Right atrium auricular region (tissue), 2 donors: ENCODE measurements at regions not wholly inside any gene's neighbourhood (a gene's known extent, or its start where the extent isn't known, plus 50 kb on each side); places are given as distances from the start of the nearest gene placed in this dataset.

Experiments
- DNase-seq: peaks from one replicate; pipeline ENCODE4 v3.0.0-alpha.2; 2019; ENCODE audit warnings: low spot score
- H3K27ac ChIP-seq, 2 donors: fragments of 200-600 bp; sonication (generic); 1 replicate in 1 of 2; 2 replicates in 1 of 2; pipeline ENCODE4 v1.5.1; 2016 to 2019
- H3K27me3 ChIP-seq, 2 donors: fragments of 200-600 bp; sonication (generic); one replicate each; pipeline versions ENCODE4 v1.5.1 to v1.6.0; 2017 to 2019
- H3K36me3 ChIP-seq: fragments of 200-600 bp; sonication (generic); one replicate; pipeline ENCODE4 v1.5.1; 2016
- H3K4me1 ChIP-seq, 2 donors: fragments of 200-600 bp; sonication (generic); one replicate each; pipeline versions ENCODE4 v1.5.1 to v1.6.0; 2017 to 2019
- H3K4me3 ChIP-seq, 2 donors: fragments of 200-600 bp; sonication (generic); 1 replicate in 1 of 2; 2 replicates in 1 of 2; pipeline ENCODE4 v1.5.1; 2017 to 2019; ENCODE audit warnings: mild to moderate bottlenecking in 1 of 2, moderate library complexity in 1 of 2
- H3K9me3 ChIP-seq, 2 donors: fragments of 200-600 bp; sonication (generic); one replicate each; pipeline ENCODE4 v1.5.1; 2019
- TF ChIP-seq, protein P1 (sequence below), 2 donors: fragments of 200-600 bp; sonication (generic); IDR thresholded peaks; one replicate each; pipeline ENCODE4 v1.5.1; 2019; ENCODE audit warnings: antibody characterized with exemption in 2 of 2

DNA sequence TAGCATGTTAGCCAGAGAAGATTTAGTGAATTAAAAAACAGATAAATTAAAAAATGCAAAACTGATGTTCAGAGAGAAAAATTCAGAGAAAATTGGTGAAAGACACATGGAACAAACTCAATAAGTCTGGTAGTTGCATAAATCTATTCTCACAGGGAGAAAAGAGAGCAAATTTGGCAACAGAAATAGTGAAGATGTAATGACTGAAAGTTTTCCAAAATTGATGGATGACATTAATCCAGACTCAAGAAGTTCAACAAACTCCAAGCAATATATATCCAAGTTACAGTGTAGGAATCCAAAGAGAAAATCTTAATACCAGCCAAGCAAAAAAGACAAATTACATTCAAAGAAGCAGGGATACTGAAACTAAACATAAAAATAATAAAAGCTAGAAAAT, 302.7 kb upstream of the ARPP21 start:
- TF ChIP-seq, protein P1, sequence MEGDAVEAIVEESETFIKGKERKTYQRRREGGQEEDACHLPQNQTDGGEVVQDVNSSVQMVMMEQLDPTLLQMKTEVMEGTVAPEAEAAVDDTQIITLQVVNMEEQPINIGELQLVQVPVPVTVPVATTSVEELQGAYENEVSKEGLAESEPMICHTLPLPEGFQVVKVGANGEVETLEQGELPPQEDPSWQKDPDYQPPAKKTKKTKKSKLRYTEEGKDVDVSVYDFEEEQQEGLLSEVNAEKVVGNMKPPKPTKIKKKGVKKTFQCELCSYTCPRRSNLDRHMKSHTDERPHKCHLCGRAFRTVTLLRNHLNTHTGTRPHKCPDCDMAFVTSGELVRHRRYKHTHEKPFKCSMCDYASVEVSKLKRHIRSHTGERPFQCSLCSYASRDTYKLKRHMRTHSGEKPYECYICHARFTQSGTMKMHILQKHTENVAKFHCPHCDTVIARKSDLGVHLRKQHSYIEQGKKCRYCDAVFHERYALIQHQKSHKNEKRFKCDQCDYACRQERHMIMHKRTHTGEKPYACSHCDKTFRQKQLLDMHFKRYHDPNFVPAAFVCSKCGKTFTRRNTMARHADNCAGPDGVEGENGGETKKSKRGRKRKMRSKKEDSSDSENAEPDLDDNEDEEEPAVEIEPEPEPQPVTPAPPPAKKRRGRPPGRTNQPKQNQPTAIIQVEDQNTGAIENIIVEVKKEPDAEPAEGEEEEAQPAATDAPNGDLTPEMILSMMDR (IDR thresholded peaks at IDR 0.05): no peak
- Histone ChIP-seq H3K36me3 (no peaks in the 10 kb centered on the region), H3K27ac (no peak overlapping the region), H3K9me3 (no peaks in the 10 kb centered on the region), H3K4me1 (no peaks in the 10 kb centered on the region), H3K4me3 (no peak overlapping the region), H3K27me3 (no peaks in the 10 kb centered on the region)
- DNase-seq: no peak

DNA sequence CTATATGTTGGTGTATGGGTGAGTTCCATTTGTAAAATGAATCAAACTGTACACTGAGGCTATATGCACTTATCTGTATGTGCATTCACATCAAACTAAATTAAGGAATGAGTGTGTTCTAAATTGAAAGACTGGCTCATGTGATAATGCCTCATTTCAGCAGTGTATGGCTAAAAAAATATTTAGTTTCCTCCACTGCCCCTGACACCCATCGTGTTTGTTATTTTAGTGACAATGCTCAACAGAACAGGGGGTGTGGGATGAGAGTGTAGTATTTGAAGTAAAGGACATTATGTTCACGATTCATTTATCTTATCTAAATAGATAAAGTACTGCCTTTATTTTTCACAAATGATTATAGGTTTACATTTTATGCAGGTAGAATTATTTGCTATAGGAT, 301.1 kb upstream of the ARPP21 start:
- Histone ChIP-seq H3K9me3 (no peaks in the 10 kb centered on the region), H3K36me3 (no peaks in the 10 kb centered on the region), H3K27me3 (no peaks in the 10 kb centered on the region), H3K27ac (no peak overlapping the region), H3K4me3 (no peak overlapping the region), H3K4me1 (no peaks in the 10 kb centered on the region)
- no peak for DNase-seq
- TF ChIP-seq, protein P1 (IDR thresholded peaks at IDR 0.05): no peak

GRCh38 chr3:35380196-35380595, 259.1 kb upstream of the ARPP21 start:
- no peaks in the 10 kb centered on the region for H3K9me3 ChIP-seq
- TF ChIP-seq, protein P1 (IDR thresholded peaks at IDR 0.05): no peak
- no peaks in the 10 kb centered on the region for H3K36me3 ChIP-seq
- H3K27me3 ChIP-seq: no peaks in the 10 kb centered on the region
- no peak overlapping the region for H3K27ac ChIP-seq
- DNase-seq: no peak
- no peaks in the 10 kb centered on the region for H3K4me1 ChIP-seq
- no peak overlapping the region for H3K4me3 ChIP-seq

DNA sequence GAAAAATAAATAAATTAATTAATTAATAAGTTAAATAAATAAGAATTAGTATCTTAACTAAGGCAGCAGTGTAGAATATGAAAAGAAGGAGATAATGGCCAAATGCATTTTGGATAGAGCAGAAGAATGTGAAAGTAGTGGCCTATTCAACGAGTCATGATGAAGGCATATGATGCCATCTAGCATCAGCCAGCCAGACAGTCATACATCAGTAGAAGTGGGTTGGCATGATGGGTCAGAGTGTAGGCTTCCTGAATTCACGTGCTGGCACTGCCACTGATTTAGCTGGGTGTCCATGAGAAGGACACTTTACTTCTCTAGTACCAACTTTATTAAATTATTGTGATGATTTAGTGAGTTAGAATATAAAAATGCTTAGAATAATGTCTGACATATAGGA, 256.1 kb upstream of the ARPP21 start:
- Histone ChIP-seq H3K9me3 (no peaks in the 10 kb centered on the region), H3K4me1 (no peaks in the 10 kb centered on the region), H3K36me3 (no peaks in the 10 kb centered on the region), H3K4me3 (no peak overlapping the region), H3K27me3 (no peaks in the 10 kb centered on the region), H3K27ac (no peak overlapping the region)
- no peak for DNase-seq
- TF ChIP-seq, protein P1 (IDR thresholded peaks at IDR 0.05): no peak

- TF ChIP-seq, protein P1 (IDR thresholded peaks at IDR 0.05): no peak
- no peaks in the 10 kb centered on the region for H3K9me3 ChIP-seq
- DNase-seq: no peak
- H3K4me3 ChIP-seq: no peak overlapping the region
- H3K27ac ChIP-seq: no peak overlapping the region
- H3K36me3 ChIP-seq: no peaks in the 10 kb centered on the region
- H3K27me3 ChIP-seq: no peaks in the 10 kb centered on the region
- H3K4me1 ChIP-seq: no peaks in the 10 kb centered on the region
These were observed 255.4 kb upstream of the ARPP21 start for GRCh38 chr3:35383719-35384555.

DNA sequence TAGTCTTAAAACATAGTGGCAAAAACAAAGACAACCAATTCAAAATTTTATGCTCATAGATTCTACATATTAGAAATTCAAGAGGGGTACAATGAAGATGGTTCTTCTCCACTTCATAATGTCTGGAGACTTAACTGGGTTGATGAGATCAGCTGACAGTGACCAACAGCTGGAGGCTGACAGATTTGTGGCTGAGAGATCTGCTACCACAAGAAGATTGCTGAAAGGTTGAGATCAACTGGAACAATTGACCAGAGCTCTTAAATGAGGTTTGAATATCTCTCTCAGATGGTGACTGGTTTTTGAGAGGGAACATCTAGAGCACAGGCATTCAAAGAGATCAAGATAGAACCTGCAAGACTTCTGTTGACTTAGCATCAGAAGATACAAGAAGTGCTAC, 254.1 kb upstream of the ARPP21 start:
- TF ChIP-seq, protein P1 (IDR thresholded peaks at IDR 0.05): no peak
- DNase-seq: no peak
- no peaks in the 10 kb centered on the region for H3K9me3 ChIP-seq
- H3K27me3 ChIP-seq: no peaks in the 10 kb centered on the region
- no peaks in the 10 kb centered on the region for H3K36me3 ChIP-seq
- H3K4me3 ChIP-seq: no peak overlapping the region
- H3K27ac ChIP-seq: no peak overlapping the region
- no peaks in the 10 kb centered on the region for H3K4me1 ChIP-seq
